HepG2 (cell line): ENCODE measurements at regions not wholly inside any gene's neighbourhood (a gene's known extent, or its start where the extent isn't known, plus 50 kb on each side); places are given as distances from the start of the nearest gene placed in this dataset.

ENCODE experiments used
- ATAC-seq: fragments of 200-7000 bp; cut with Tn5 transposase; 3 replicates; pipeline ENCODE4 v1.9.1; 2020; ENCODE audit warnings: mild to moderate bottlenecking, moderate library complexity
- BruUV-seq: library from RNA; stranded (reverse); fragments of 400-500 nt; replicated peaks from 2 replicates; lab custom pipeline; 2021; lab: Mats Ljungman, UMichigan
- CTCF ChIA-PET: fragments of 300-600 bp; formaldehyde crosslinking; extraction: SDS; loops from one replicate; lab custom pipeline; 2021; ENCODE audit warnings: low total read pairs, inconsistent platforms, low intra/inter-chr PET ratio; lab: Yijun Ruan, JAX
- POLR2A ChIA-PET: fragments of 350-600 bp; sonication (Branson Sonifier 250); formaldehyde crosslinking; loops from one replicate; lab custom pipeline; 2020; ENCODE audit warnings: antibody characterized with exemption, inconsistent platforms; lab: Yijun Ruan, JAX
- DNase-seq: peaks from one replicate; pipeline ENCODE4 v3.0.0-alpha.2; 2015; ENCODE audit warnings: low spot score
- FAIRE-seq: peaks from 3 replicates; lab custom pipeline; 2011; peaks lifted over from hg19 to GRCh38; lab: Jason Lieb, UNC
- H2AFZ ChIP-seq: one replicate; pipeline ENCODE4 v1.6.1; 2011; ENCODE audit warnings: low read length, inconsistent platforms
- H3K27ac ChIP-seq: fragments of 300-600 bp; 3 replicates; pipeline ENCODE4 v1.8.0; 2011; ENCODE audit warnings: mixed run types, mild to moderate bottlenecking, mixed read lengths, low read length, inconsistent platforms; ENCODE audit not compliant: insufficient read depth; ENCODE audit errors: extremely low read length
- H3K27me3 ChIP-seq, 2 experiments: fragments of 200-600 bp in 1 of 2; 2 replicates in 1 of 2; 3 replicates in 1 of 2; pipeline versions ENCODE4 v1.6.0 to v1.8.0; 2011; ENCODE audit warnings: low read length in 2 of 2, mild to moderate bottlenecking in 2 of 2, moderate library complexity in 2 of 2, inconsistent platforms in 1 of 2; ENCODE audit not compliant: insufficient read depth in 2 of 2, control insufficient read depth in 1 of 2
- H3K36me3 ChIP-seq, 2 experiments: fragments of 200-600 bp in 1 of 2; replicated peaks in 1 of 2; 2 replicates in 1 of 2; 3 replicates in 1 of 2; pipeline versions ENCODE4 v1.5.1 to v1.8.0; 2011; ENCODE audit warnings: low read length in 2 of 2, inconsistent platforms in 1 of 2; ENCODE audit not compliant: insufficient read depth in 2 of 2, control insufficient read depth in 1 of 2
- H3K4me1 ChIP-seq: 2 replicates; pipeline ENCODE4 v1.5.1; 2012; ENCODE audit warnings: low read length, inconsistent platforms; ENCODE audit not compliant: insufficient read depth
- H3K4me2 ChIP-seq: 2 replicates; pipeline ENCODE4 v1.6.0; 2011; ENCODE audit warnings: low read depth, low read length, inconsistent platforms
- H3K4me3 ChIP-seq, 3 experiments: fragments of 200-600 bp in 1 of 3; sonication (generic), shearing (Covaris generic) in 1 of 3; replicated peaks in 1 of 3; 2 replicates each; pipeline ENCODE4 v1.5.1; 2011 to 2016; ENCODE audit warnings: low read length in 3 of 3, inconsistent platforms in 2 of 3, low read depth in 2 of 3, mild to moderate bottlenecking in 2 of 3, control low read depth in 1 of 3, mixed read lengths in 1 of 3; ENCODE audit not compliant: insufficient read depth in 1 of 3
- H3K79me2 ChIP-seq: one replicate; pipeline ENCODE4 v1.6.1; 2011; ENCODE audit warnings: low read length, inconsistent platforms; ENCODE audit not compliant: insufficient read depth
- H3K9ac ChIP-seq: 2 replicates; pipeline ENCODE4 v1.6.0; 2011; ENCODE audit warnings: mild to moderate bottlenecking, low read depth, low read length, inconsistent platforms; ENCODE audit not compliant: insufficient read depth
- H3K9me3 ChIP-seq: 2 replicates; pipeline ENCODE4 v1.5.1; 2012; ENCODE audit warnings: mild to moderate bottlenecking, low read length
- H4K20me1 ChIP-seq: 2 replicates; pipeline ENCODE4 v1.6.0; 2011; ENCODE audit warnings: inconsistent platforms, mild to moderate bottlenecking, low read length, moderate library complexity; ENCODE audit not compliant: insufficient read depth
- ATF7 ChIP-seq, 2 experiments: fragments of 450-650 bp in 1 of 2; sonication (generic) in 1 of 2; formaldehyde crosslinking in 1 of 2; IDR thresholded peaks; 2 replicates each; pipeline versions ENCODE4 v1.4.0 to v1.6.1; 2016 to 2020; ENCODE audit warnings: antibody characterized with exemption in 1 of 2, mild to moderate bottlenecking in 1 of 2, missing genetic modification reagents in 1 of 2
- CREB1 ChIP-seq, 2 experiments: fragments of 450-650 bp in 1 of 2; IDR thresholded peaks; 2 replicates each; pipeline ENCODE4 v1.6.1; 2016 to 2017; ENCODE audit warnings: control low read depth in 1 of 2, mild to moderate bottlenecking in 1 of 2, missing compliant biosample characterization in 1 of 2, missing genetic modification characterization in 1 of 2
- FOXK2 ChIP-seq: fragments of 450-650 bp; IDR thresholded peaks from 2 replicates; pipeline ENCODE4 v1.6.1; 2016
- GABPB1 ChIP-seq: IDR thresholded peaks from 2 replicates; pipeline ENCODE4 v1.6.1; 2016; ENCODE audit warnings: mild to moderate bottlenecking, missing genetic modification reagents, moderate library complexity, missing compliant biosample characterization
- HNRNPK ChIP-seq: fragments of 200-400 bp; formaldehyde crosslinking; IDR thresholded peaks from 2 replicates; pipeline ENCODE4 v1.6.1; 2018; ENCODE audit warnings: low read length, low read depth, moderate library complexity, mild to moderate bottlenecking; ENCODE audit not compliant: poor library complexity, severe bottlenecking
- NFKB2 ChIP-seq: sonication (generic); formaldehyde crosslinking; IDR thresholded peaks from 2 replicates; pipeline ENCODE4 v1.4.0; 2020; ENCODE audit warnings: missing genetic modification reagents, borderline replicate concordance
- RARA ChIP-seq: IDR thresholded peaks from 2 replicates; pipeline ENCODE4 v1.6.1; 2016; ENCODE audit warnings: missing genetic modification reagents, missing compliant biosample characterization
- SP4 ChIP-seq: sonication (generic); formaldehyde crosslinking; IDR thresholded peaks from 2 replicates; pipeline ENCODE4 v1.8.1; 2023; ENCODE audit warnings: mild to moderate bottlenecking, missing genetic modification reagents
- TEAD2 ChIP-seq: sonication (generic); formaldehyde crosslinking; IDR thresholded peaks from 2 replicates; pipeline ENCODE4 v1.9.0; 2021; ENCODE audit warnings: missing genetic modification reagents
- WGBS: methylation state at CpG from one replicate; pipeline ENCODE4 v1.1.6; 2017; ENCODE audit warnings: low lambda C conversion rate; 5-methylcytosine and 5-hydroxymethylcytosine counted together
- in situ Hi-C: cut with HindIII; loops from 2 replicates; pipeline ENCODE4 v1.10.0; 2017; ENCODE audit warnings: low pct_unique_long_range_greater_than_20kb; ENCODE audit not compliant: extremely low pct_ligation_motif_present
- intact Hi-C: fragments of 100-400 bp; cut with micrococcal nuclease; formaldehyde crosslinking; loops from one replicate; pipeline ENCODE4 v1.10.0; 2022; ENCODE audit not compliant: unreplicated experiment
- TF ChIP-seq, protein P1 (sequence below): sonication (generic); formaldehyde crosslinking; IDR thresholded peaks from 2 replicates; pipeline ENCODE4 v1.4.0; 2020; ENCODE audit warnings: missing genetic modification reagents
- TF ChIP-seq, protein P2 (sequence below): fragments of 450-650 bp; IDR thresholded peaks from 2 replicates; pipeline ENCODE4 v1.6.1; 2017

DNA sequence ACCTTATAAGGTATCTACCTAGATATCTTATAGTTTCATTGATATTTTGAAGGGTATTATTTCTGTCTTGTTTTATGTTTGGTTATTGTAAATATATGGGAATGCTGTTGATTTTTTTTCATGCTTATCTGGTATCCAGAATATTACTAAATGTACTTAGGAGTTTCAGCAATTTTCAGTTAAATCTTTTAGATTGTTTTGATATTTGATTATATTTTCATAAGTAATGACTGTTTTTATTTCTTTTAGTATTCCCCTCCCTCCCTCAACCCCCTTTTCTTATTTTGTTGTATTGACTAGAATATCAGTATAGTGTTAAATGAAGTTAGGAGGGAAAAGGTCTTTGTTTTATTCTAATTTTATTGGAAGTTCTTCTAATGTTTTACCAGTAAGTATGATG, 344.4 kb upstream of the PROX1 start:
- Histone ChIP-seq H3K4me3 (no peak overlapping the region), H3K4me2 (no peak overlapping the region), H3K27me3 (no peaks in the 10 kb centered on the region), H3K79me2 (no peaks in the 10 kb centered on the region), H2AFZ (no peak overlapping the region), H3K9ac (no peak overlapping the region), H3K4me1 (peaks cover 15% of the 10 kb centered on the region; the same call in 1 of the 2 replicates)
- CTCF ChIA-PET = no interaction called here
- no peak for ATAC-seq
- intact Hi-C loops = no loop called here
- BruUV-seq = no TSS peak
- TF ChIP-seq GABPB1 (no peak), TEAD2 (CRISPR knock-in tag) (no peak), RARA (CRISPR knock-in tag) (no peak), HNRNPK (peak; percentile 68)
- TF ChIP-seq, all 625 proteins: peak for 1
- in situ Hi-C loops = no loop called here
- FAIRE-seq (no peak), DNase-seq (no peak)
- no peak overlapping the region for H3K27ac ChIP-seq
- H4K20me1 ChIP-seq = no peaks in the 10 kb centered on the region
- no peaks in the 10 kb centered on the region for H3K9me3 ChIP-seq
- POLR2A ChIA-PET = no interaction called here
- no peaks in the 10 kb centered on the region for H3K36me3 ChIP-seq

DNA sequence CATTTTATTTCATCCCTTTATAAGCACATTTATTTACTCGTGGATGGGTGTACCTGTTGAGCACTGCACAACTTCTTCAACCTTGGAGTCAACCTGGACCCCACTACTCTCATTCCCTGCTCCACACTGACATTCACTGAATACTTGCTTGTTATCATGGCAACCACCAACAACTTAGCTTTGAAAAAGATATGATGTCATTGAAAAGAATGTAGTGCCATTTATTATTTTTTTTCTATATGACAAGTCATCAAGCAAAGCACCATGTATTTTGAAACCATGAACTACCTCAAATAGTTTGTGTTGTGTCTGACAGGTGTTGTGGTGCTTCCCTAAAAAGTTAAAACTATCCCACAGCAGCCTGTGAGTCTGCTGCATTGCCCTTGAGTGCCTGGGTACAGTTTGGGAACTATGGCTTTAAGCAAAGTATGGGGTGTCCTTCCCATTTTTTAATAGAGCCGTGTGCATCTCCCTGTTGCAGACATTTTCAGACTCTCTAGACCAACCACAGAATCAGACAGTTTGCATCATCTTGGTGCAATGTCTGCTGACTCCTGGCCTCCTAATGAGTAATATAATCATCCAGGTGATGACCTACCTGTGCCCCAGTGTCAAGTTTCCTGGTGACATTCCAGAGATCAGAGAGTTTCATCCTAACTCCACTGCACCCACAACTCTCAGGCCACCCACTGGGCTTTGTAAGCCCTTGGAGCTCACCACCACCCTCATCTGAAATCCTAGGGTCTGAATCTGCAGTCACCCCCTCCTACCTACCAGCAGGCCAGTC, 339.7 kb upstream of the PROX1 start:
- CTCF ChIA-PET = no interaction called here

More for the DNA sequence above, 339.7 kb upstream of the PROX1 start:
- Histone ChIP-seq H3K9me3 (no peaks in the 10 kb centered on the region), H3K4me1 (peaks cover 50% of the 10 kb centered on the region), H3K36me3 (no peaks in the 10 kb centered on the region), H2AFZ (no peak overlapping the region), H3K79me2 (no peaks in the 10 kb centered on the region), H3K4me3 (no peak overlapping the region), H3K4me2 (no peak overlapping the region), H3K27me3 (no peaks in the 10 kb centered on the region), H3K27ac (no peak overlapping the region), H3K9ac (no peak overlapping the region), H4K20me1 (no peaks in the 10 kb centered on the region)
- in situ Hi-C loops (no loop called here), intact Hi-C loops (no loop called here)
- FAIRE-seq = no peak
- WGBS = 75% methylated on average over 2 of the region's 2 CpGs
- ATAC-seq = no peak
- no TSS peak for BruUV-seq
- TF ChIP-seq SP4 (CRISPR knock-in tag) (no peak), FOXK2 (no peak), NFKB2 (CRISPR knock-in tag) (no peak), CREB1 (IDR thresholded peaks at IDR 0.05) (0 out of 2 replicates have a peak, but pooled peaks have one; percentile 2), CREB1 (CRISPR knock-in tag; IDR thresholded peaks at IDR 0.05) (no peak), ATF7 (IDR thresholded peaks at IDR 0.05) (peak; percentile 81), ATF7 (CRISPR knock-in tag; IDR thresholded peaks at IDR 0.05) (no peak)
- TF ChIP-seq, protein P1, sequence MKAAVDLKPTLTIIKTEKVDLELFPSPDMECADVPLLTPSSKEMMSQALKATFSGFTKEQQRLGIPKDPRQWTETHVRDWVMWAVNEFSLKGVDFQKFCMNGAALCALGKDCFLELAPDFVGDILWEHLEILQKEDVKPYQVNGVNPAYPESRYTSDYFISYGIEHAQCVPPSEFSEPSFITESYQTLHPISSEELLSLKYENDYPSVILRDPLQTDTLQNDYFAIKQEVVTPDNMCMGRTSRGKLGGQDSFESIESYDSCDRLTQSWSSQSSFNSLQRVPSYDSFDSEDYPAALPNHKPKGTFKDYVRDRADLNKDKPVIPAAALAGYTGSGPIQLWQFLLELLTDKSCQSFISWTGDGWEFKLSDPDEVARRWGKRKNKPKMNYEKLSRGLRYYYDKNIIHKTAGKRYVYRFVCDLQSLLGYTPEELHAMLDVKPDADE = no peak
- TF ChIP-seq, protein P2, sequence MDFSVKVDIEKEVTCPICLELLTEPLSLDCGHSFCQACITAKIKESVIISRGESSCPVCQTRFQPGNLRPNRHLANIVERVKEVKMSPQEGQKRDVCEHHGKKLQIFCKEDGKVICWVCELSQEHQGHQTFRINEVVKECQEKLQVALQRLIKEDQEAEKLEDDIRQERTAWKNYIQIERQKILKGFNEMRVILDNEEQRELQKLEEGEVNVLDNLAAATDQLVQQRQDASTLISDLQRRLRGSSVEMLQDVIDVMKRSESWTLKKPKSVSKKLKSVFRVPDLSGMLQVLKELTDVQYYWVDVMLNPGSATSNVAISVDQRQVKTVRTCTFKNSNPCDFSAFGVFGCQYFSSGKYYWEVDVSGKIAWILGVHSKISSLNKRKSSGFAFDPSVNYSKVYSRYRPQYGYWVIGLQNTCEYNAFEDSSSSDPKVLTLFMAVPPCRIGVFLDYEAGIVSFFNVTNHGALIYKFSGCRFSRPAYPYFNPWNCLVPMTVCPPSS = no peak
- no peak for DNase-seq
- POLR2A ChIA-PET = no interaction called here
